HEK293 (cell line): ENCODE measurements at regions not wholly inside any gene's neighbourhood (a gene's known extent, or its start where the extent isn't known, plus 50 kb on each side); places are given as distances from the start of the nearest gene placed in this dataset.

ENCODE experiments used
- CTCF ChIA-PET: fragments of 350-600 bp; formaldehyde crosslinking; extraction: SDS; loops from one replicate; lab custom pipeline; 2021; ENCODE audit warnings: antibody characterized with exemption; lab: Yijun Ruan, JAX
- POLR2A ChIA-PET: fragments of 300-600 bp; formaldehyde crosslinking; extraction: SDS; loops from one replicate; lab custom pipeline; 2020; ENCODE audit warnings: antibody characterized with exemption, inconsistent platforms; lab: Yijun Ruan, JAX
- H3K27ac ChIP-seq: fragments of 200-500 bp; sonication (Bioruptor generic); 2 replicates; pipeline ENCODE4 v1.5.1; 2014; ENCODE audit warnings: low read depth, low read length, control low read depth, inconsistent platforms; ENCODE audit errors: extremely low read depth
- H3K36me3 ChIP-seq, 2 experiments: fragments of 200-500 bp in 1 of 2; sonication (Bioruptor generic) in 1 of 2; 1 replicate in 1 of 2; 2 replicates in 1 of 2; pipeline ENCODE4 v1.5.1; 2014 to 2017; ENCODE audit warnings: inconsistent platforms in 2 of 2, low read length in 2 of 2; ENCODE audit not compliant: control insufficient read depth in 2 of 2, insufficient read depth in 1 of 2
- H3K4me1 ChIP-seq: fragments of 200-500 bp; sonication (Bioruptor generic); 2 replicates; pipeline ENCODE4 v1.5.1; 2014; ENCODE audit warnings: mild to moderate bottlenecking, low read length, inconsistent platforms; ENCODE audit not compliant: control insufficient read depth, insufficient read depth
- H3K4me3 ChIP-seq: 2 replicates; pipeline ENCODE4 v1.5.1; 2011; ENCODE audit warnings: low read depth, mild to moderate bottlenecking, control low read depth, low read length, moderate library complexity
- H3K9me3 ChIP-seq: fragments of 200-500 bp; sonication (Bioruptor generic); 2 replicates; pipeline ENCODE4 v1.5.1; 2014; ENCODE audit warnings: low read depth, low read length, inconsistent platforms; ENCODE audit not compliant: control insufficient read depth, insufficient read depth
- GLIS1 ChIP-seq: fragments of 450-650 bp; formaldehyde crosslinking; IDR thresholded peaks from 2 replicates; pipeline ENCODE4 v1.5.1; 2016; ENCODE audit warnings: missing biosample characterization, missing genetic modification characterization
- OSR2 ChIP-seq: fragments of 450-650 bp; formaldehyde crosslinking; IDR thresholded peaks from 2 replicates; pipeline ENCODE4 v1.5.1; 2016; ENCODE audit warnings: missing biosample characterization, missing genetic modification characterization
- PRDM2 ChIP-seq: fragments of 450-650 bp; formaldehyde crosslinking; IDR thresholded peaks from 2 replicates; pipeline ENCODE4 v1.5.1; 2016; ENCODE audit warnings: missing biosample characterization, missing genetic modification characterization, borderline replicate concordance
- SCRT2 ChIP-seq: fragments of 450-650 bp; formaldehyde crosslinking; IDR thresholded peaks from 2 replicates; pipeline ENCODE4 v1.5.1; 2016; ENCODE audit warnings: missing biosample characterization, missing genetic modification characterization
- SP7 ChIP-seq: fragments of 450-650 bp; formaldehyde crosslinking; IDR thresholded peaks from 2 replicates; pipeline ENCODE4 v1.5.1; 2016; ENCODE audit warnings: missing biosample characterization, missing genetic modification characterization
- TRIM28 ChIP-seq: IDR thresholded peaks from 2 replicates; pipeline ENCODE4 v1.6.1; 2011; ENCODE audit warnings: low read length, control low read depth, borderline replicate concordance
- ZBTB8A ChIP-seq: fragments of 450-650 bp; formaldehyde crosslinking; IDR thresholded peaks from 2 replicates; pipeline ENCODE4 v1.5.1; 2016; ENCODE audit warnings: missing biosample characterization, missing genetic modification characterization
- ZNF114 ChIP-seq: fragments of 450-650 bp; formaldehyde crosslinking; IDR thresholded peaks from 2 replicates; pipeline ENCODE4 v1.5.0; 2017; ENCODE audit warnings: missing biosample characterization, missing genetic modification characterization
- ZNF2 ChIP-seq: fragments of 450-650 bp; formaldehyde crosslinking; IDR thresholded peaks from 2 replicates; pipeline ENCODE4 v1.5.1; 2016; ENCODE audit warnings: missing biosample characterization, missing genetic modification characterization
- ZNF214 ChIP-seq: fragments of 450-650 bp; formaldehyde crosslinking; IDR thresholded peaks from 2 replicates; pipeline ENCODE4 v1.5.1; 2017; ENCODE audit warnings: missing biosample characterization, mild to moderate bottlenecking, missing genetic modification characterization, borderline replicate concordance
- ZNF341 ChIP-seq: fragments of 450-650 bp; formaldehyde crosslinking; IDR thresholded peaks from 2 replicates; pipeline ENCODE4; 2016; ENCODE audit warnings: low read depth, missing biosample characterization, missing genetic modification characterization
- ZNF391 ChIP-seq: fragments of 450-650 bp; formaldehyde crosslinking; IDR thresholded peaks from 2 replicates; pipeline ENCODE4 v1.5.1; 2016; ENCODE audit warnings: low read depth, missing biosample characterization, missing genetic modification characterization, borderline replicate concordance
- ZNF416 ChIP-seq: fragments of 450-650 bp; formaldehyde crosslinking; IDR thresholded peaks from 2 replicates; pipeline ENCODE4 v1.5.1; 2016; ENCODE audit warnings: missing biosample characterization, missing genetic modification characterization
- ZNF544 ChIP-seq: fragments of 450-650 bp; formaldehyde crosslinking; IDR thresholded peaks from 2 replicates; pipeline ENCODE4 v1.5.0; 2017; ENCODE audit warnings: missing biosample characterization, missing genetic modification characterization
- ZNF561 ChIP-seq: fragments of 450-650 bp; IDR thresholded peaks from 2 replicates; pipeline ENCODE4 v1.5.1; 2018; ENCODE audit warnings: missing biosample characterization, missing genetic modification characterization, borderline replicate concordance
- ZNF610 ChIP-seq: fragments of 450-650 bp; formaldehyde crosslinking; IDR thresholded peaks from 2 replicates; pipeline ENCODE4 v1.5.1; 2016; ENCODE audit warnings: missing biosample characterization, missing genetic modification characterization, borderline replicate concordance
- ZNF626 ChIP-seq: fragments of 450-650 bp; sonication (Bioruptor Pico); formaldehyde crosslinking; IDR thresholded peaks from 2 replicates; pipeline ENCODE4 v1.5.1; 2018; ENCODE audit warnings: missing biosample characterization, missing genetic modification characterization, inconsistent platforms
- ZNF629 ChIP-seq: fragments of 450-650 bp; formaldehyde crosslinking; IDR thresholded peaks from 2 replicates; pipeline ENCODE4 v1.5.1; 2017; ENCODE audit warnings: missing biosample characterization, missing genetic modification characterization
- ZNF701 ChIP-seq: fragments of 450-650 bp; formaldehyde crosslinking; IDR thresholded peaks from 2 replicates; pipeline ENCODE4 v1.5.1; 2016; ENCODE audit warnings: missing biosample characterization, missing genetic modification characterization
- ZNF791 ChIP-seq: fragments of 450-650 bp; formaldehyde crosslinking; IDR thresholded peaks from 2 replicates; pipeline ENCODE4 v1.5.1; 2016; ENCODE audit warnings: missing biosample characterization, missing genetic modification characterization
- ZNF792 ChIP-seq: fragments of 450-650 bp; formaldehyde crosslinking; IDR thresholded peaks from 2 replicates; pipeline ENCODE4 v1.5.1; 2016; ENCODE audit warnings: missing biosample characterization, missing genetic modification characterization
- TF ChIP-seq, protein P1 (sequence below): fragments of 450-650 bp; formaldehyde crosslinking; IDR thresholded peaks from 2 replicates; pipeline ENCODE4 v1.5.1; 2016; ENCODE audit warnings: missing biosample characterization, missing genetic modification characterization
- TF ChIP-seq, protein P2 (sequence below): fragments of 450-650 bp; formaldehyde crosslinking; IDR thresholded peaks from 2 replicates; pipeline ENCODE4 v1.5.1; 2016; ENCODE audit warnings: missing biosample characterization, missing genetic modification characterization
- TF ChIP-seq, protein P3 (sequence below): fragments of 450-650 bp; formaldehyde crosslinking; IDR thresholded peaks from 2 replicates; pipeline ENCODE4 v1.5.1; 2016; ENCODE audit warnings: missing biosample characterization, missing genetic modification characterization

GRCh38 chr12:125685915-125686314 lies 620.7 kb downstream of the AACS start:
- Histone ChIP-seq H3K36me3 (no peaks in the 10 kb centered on the region), H3K27ac (no peak overlapping the region), H3K4me3 (no peak overlapping the region), H3K9me3 (no peaks in the 10 kb centered on the region), H3K4me1 (no peaks in the 10 kb centered on the region)
- ChIA-PET CTCF (interaction anchor here (0.6 kb wide), 1 partner anchor 1190 kb away, joined by 3 read pairs; no protein-coding TSS in a partner anchor), POLR2A (no interaction called here)
- TF ChIP-seq ZNF2 (tag by site-specific recombination) = no peak
- no peak for TF ChIP-seq TRIM28
- no peak for TF ChIP-seq ZNF701 (tag by site-specific recombination)
- TF ChIP-seq ZNF391 (tag by site-specific recombination) = no peak
- no peak for TF ChIP-seq ZNF214 (tag by site-specific recombination)
- TF ChIP-seq, protein P1, sequence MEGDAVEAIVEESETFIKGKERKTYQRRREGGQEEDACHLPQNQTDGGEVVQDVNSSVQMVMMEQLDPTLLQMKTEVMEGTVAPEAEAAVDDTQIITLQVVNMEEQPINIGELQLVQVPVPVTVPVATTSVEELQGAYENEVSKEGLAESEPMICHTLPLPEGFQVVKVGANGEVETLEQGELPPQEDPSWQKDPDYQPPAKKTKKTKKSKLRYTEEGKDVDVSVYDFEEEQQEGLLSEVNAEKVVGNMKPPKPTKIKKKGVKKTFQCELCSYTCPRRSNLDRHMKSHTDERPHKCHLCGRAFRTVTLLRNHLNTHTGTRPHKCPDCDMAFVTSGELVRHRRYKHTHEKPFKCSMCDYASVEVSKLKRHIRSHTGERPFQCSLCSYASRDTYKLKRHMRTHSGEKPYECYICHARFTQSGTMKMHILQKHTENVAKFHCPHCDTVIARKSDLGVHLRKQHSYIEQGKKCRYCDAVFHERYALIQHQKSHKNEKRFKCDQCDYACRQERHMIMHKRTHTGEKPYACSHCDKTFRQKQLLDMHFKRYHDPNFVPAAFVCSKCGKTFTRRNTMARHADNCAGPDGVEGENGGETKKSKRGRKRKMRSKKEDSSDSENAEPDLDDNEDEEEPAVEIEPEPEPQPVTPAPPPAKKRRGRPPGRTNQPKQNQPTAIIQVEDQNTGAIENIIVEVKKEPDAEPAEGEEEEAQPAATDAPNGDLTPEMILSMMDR (tag by site-specific recombination) = no peak
- TF ChIP-seq ZNF416 (tag by site-specific recombination) = no peak
- TF ChIP-seq ZNF341 (tag by site-specific recombination) = no peak
- no peak for TF ChIP-seq ZNF792 (tag by site-specific recombination)
- TF ChIP-seq GLIS1 (tag by site-specific recombination) = no peak
- no peak for TF ChIP-seq ZNF114 (tag by site-specific recombination)
- TF ChIP-seq ZNF544 (tag by site-specific recombination) = no peak
- no peak for TF ChIP-seq PRDM2 (tag by site-specific recombination)
- no peak for TF ChIP-seq OSR2 (tag by site-specific recombination)
- no peak for TF ChIP-seq ZNF610 (tag by site-specific recombination)

DNA sequence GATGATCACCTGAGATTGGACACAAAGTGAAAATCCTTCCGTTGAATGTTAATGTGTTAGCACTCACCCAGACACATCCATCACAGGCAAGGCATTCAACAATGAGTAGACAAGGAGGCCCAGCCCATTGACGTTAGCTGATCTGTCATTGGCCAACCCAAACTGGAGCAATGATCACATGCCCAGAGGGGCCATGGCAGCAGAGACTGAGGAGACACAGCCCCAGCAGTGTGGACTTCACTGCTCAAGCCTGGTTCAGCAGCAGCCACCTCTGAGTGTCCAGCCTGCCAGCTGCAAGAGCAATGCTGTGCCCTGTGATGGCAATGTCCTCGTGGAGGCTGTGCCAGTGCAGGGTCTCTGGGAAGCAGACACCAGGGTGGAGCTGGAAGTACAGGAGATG lies 622.2 kb downstream of the AACS start:
- ChIA-PET POLR2A (no interaction called here), CTCF (interaction anchor here (0.6 kb wide), 1 partner anchor 457 kb away, joined by 3 read pairs; no protein-coding TSS in a partner anchor)
- Histone ChIP-seq H3K4me3 (no peak overlapping the region), H3K36me3 (no peaks in the 10 kb centered on the region), H3K27ac (no peak overlapping the region), H3K4me1 (no peaks in the 10 kb centered on the region), H3K9me3 (no peaks in the 10 kb centered on the region)
- TF ChIP-seq ZNF791 (tag by site-specific recombination) = no peak
- no peak for TF ChIP-seq ZNF561 (tag by site-specific recombination)
- no peak for TF ChIP-seq ZNF214 (tag by site-specific recombination)
- no peak for TF ChIP-seq ZNF629 (tag by site-specific recombination)
- no peak for TF ChIP-seq SCRT2 (tag by site-specific recombination)
- TF ChIP-seq SP7 = no peak
- no peak for TF ChIP-seq ZNF701 (tag by site-specific recombination)
- TF ChIP-seq, protein P2, sequence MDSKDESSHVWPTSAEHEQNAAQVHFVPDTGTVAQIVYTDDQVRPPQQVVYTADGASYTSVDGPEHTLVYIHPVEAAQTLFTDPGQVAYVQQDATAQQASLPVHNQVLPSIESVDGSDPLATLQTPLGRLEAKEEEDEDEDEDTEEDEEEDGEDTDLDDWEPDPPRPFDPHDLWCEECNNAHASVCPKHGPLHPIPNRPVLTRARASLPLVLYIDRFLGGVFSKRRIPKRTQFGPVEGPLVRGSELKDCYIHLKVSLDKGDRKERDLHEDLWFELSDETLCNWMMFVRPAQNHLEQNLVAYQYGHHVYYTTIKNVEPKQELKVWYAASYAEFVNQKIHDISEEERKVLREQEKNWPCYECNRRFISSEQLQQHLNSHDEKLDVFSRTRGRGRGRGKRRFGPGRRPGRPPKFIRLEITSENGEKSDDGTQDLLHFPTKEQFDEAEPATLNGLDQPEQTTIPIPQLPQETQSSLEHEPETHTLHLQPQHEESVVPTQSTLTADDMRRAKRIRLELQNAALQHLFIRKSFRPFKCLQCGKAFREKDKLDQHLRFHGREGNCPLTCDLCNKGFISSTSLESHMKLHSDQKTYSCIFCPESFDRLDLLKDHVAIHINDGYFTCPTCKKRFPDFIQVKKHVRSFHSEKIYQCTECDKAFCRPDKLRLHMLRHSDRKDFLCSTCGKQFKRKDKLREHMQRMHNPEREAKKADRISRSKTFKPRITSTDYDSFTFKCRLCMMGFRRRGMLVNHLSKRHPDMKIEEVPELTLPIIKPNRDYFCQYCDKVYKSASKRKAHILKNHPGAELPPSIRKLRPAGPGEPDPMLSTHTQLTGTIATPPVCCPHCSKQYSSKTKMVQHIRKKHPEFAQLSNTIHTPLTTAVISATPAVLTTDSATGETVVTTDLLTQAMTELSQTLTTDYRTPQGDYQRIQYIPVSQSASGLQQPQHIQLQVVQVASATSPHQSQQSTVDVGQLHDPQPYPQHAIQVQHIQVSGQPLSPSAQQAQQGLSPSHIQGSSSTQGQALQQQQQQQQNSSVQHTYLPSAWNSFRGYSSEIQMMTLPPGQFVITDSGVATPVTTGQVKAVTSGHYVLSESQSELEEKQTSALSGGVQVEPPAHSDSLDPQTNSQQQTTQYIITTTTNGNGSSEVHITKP (tag by site-specific recombination) = no peak
- TF ChIP-seq, protein P3, sequence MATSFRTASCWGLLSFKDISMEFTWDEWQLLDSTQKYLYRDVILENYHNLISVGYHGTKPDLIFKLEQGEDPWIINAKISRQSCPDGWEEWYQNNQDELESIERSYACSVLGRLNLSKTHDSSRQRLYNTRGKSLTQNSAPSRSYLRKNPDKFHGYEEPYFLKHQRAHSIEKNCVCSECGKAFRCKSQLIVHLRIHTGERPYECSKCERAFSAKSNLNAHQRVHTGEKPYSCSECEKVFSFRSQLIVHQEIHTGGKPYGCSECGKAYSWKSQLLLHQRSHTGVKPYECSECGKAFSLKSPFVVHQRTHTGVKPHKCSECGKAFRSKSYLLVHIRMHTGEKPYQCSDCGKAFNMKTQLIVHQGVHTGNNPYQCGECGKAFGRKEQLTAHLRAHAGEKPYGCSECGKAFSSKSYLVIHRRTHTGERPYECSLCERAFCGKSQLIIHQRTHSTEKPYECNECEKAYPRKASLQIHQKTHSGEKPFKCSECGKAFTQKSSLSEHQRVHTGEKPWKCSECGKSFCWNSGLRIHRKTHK = no peak
- no peak for TF ChIP-seq ZNF626 (tag by site-specific recombination)
- no peak for TF ChIP-seq ZBTB8A
